SK-N-SH (cell line): ENCODE measurements at regions not wholly inside any gene's neighbourhood (a gene's known extent, or its start where the extent isn't known, plus 50 kb on each side); places are given as distances from the start of the nearest gene placed in this dataset.

Experiments
- CHD2 ChIP-seq: fragments of 150-350 bp; IDR thresholded peaks from 2 replicates; pipeline ENCODE4 v1.6.1; 2018; ENCODE audit warnings: low read length; ENCODE audit not compliant: partially characterized antibody
- FOXM1 ChIP-seq: IDR thresholded peaks from 2 replicates; pipeline ENCODE4 v1.4.0; 2012; ENCODE audit warnings: low read depth, mild to moderate bottlenecking
- MXI1 ChIP-seq: IDR thresholded peaks from 2 replicates; pipeline ENCODE4 v1.6.1; 2012; ENCODE audit warnings: mild to moderate bottlenecking, low read depth, low read length, improper control_type of control experiment
- SIN3A ChIP-seq: IDR thresholded peaks from 2 replicates; pipeline ENCODE4 v1.6.1; 2012; ENCODE audit warnings: low read depth, mild to moderate bottlenecking, low read length, moderate library complexity, borderline replicate concordance
- TF ChIP-seq, protein P1 (sequence below): fragments of 200-600 bp; sonication (generic); IDR thresholded peaks from 2 replicates; pipeline ENCODE4 v1.6.1; 2017; ENCODE audit warnings: antibody characterized with exemption, mild to moderate bottlenecking, moderate library complexity

DNA sequence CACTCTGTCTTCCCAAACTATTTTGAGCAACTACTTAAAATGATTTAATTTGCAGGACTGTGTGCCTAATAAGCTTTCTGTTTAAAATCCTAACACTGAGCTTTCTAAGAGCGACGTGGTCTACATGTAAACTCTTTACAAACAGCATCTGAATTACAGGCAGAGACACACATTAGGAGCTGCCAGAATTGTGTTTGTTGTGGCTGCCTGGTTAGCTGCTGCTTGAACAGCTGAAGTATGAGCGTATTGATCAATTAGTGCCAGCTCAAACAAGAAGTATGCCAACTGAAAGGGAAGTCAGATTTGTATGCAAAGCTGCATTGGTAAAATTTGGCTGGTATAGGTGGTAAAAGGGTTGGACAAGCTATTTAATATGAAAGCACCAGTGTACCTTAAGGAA, 384.4 kb downstream of the PCDH7 start:
- TF ChIP-seq FOXM1: no peak
- TF ChIP-seq, protein P1, sequence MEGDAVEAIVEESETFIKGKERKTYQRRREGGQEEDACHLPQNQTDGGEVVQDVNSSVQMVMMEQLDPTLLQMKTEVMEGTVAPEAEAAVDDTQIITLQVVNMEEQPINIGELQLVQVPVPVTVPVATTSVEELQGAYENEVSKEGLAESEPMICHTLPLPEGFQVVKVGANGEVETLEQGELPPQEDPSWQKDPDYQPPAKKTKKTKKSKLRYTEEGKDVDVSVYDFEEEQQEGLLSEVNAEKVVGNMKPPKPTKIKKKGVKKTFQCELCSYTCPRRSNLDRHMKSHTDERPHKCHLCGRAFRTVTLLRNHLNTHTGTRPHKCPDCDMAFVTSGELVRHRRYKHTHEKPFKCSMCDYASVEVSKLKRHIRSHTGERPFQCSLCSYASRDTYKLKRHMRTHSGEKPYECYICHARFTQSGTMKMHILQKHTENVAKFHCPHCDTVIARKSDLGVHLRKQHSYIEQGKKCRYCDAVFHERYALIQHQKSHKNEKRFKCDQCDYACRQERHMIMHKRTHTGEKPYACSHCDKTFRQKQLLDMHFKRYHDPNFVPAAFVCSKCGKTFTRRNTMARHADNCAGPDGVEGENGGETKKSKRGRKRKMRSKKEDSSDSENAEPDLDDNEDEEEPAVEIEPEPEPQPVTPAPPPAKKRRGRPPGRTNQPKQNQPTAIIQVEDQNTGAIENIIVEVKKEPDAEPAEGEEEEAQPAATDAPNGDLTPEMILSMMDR: no peak
- no peak for TF ChIP-seq CHD2
- no peak for TF ChIP-seq SIN3A
- no peak for TF ChIP-seq MXI1
